ENCODE measurements at regions not wholly inside any gene's neighbourhood (a gene's known extent, or its start where the extent isn't known, plus 50 kb on each side); places are given as distances from the start of the nearest gene placed in this dataset.

DNA sequence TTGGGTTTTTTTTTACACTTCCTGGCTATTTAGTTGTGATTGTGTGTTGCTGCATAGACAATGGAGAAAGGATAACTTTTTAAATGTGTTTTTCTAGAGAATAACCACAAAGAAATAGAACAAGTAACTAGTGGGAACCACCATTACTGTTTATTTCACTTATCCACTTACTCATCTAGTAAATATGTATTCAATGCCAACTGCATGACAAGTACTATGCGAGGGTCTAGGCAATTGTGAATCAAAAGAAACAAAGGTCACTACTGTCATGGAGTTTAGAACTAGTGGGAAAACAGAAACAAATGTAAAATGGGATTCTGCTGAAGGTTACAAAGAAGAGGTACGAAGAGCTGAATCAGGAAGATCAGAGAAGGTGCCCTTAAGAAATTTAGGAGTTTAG is 600.9 kb upstream of the ROBO2 start:
- intact Hi-C loops (cut with micrococcal nuclease; ENCODE audit: unreplicated experiment), result no loop called here
- Histone ChIP-seq H3K9me2 (ENCODE audit: insufficient read depth) (no peaks in the 10 kb centered on the region), H3K27me3 (ENCODE audit: insufficient read depth, low read depth) (no peaks in the 10 kb centered on the region), H2AFZ (no peak overlapping the region), H3K79me2 (ENCODE audit: low read depth) (no peaks in the 10 kb centered on the region), H3K4me2 (no peak overlapping the region), H4K20me1 (ENCODE audit: insufficient read depth) (no peaks in the 10 kb centered on the region), H3K9me3 (ENCODE audit: insufficient read depth, low read depth) (no peaks in the 10 kb centered on the region), H3F3A (ENCODE audit: insufficient read depth, low read depth) (no peaks in the 10 kb centered on the region), H3K36me3 (ENCODE audit: low read depth) (no peaks in the 10 kb centered on the region), H3K27ac (no peak overlapping the region), H3K4me3 (no peak overlapping the region), H3K4me1 (replicated peaks; ENCODE audit: insufficient read depth) (no peaks in the 10 kb centered on the region)
- ChIA-PET CTCF (no interaction called here), POLR2A (ENCODE audit: unreplicated experiment) (no interaction called here)
- no peak for DNase-seq
- no peak for TF ChIP-seq EZH2 (IDR thresholded peaks at IDR 0.05; ENCODE audit: low read depth)
- TF ChIP-seq, protein P1, sequence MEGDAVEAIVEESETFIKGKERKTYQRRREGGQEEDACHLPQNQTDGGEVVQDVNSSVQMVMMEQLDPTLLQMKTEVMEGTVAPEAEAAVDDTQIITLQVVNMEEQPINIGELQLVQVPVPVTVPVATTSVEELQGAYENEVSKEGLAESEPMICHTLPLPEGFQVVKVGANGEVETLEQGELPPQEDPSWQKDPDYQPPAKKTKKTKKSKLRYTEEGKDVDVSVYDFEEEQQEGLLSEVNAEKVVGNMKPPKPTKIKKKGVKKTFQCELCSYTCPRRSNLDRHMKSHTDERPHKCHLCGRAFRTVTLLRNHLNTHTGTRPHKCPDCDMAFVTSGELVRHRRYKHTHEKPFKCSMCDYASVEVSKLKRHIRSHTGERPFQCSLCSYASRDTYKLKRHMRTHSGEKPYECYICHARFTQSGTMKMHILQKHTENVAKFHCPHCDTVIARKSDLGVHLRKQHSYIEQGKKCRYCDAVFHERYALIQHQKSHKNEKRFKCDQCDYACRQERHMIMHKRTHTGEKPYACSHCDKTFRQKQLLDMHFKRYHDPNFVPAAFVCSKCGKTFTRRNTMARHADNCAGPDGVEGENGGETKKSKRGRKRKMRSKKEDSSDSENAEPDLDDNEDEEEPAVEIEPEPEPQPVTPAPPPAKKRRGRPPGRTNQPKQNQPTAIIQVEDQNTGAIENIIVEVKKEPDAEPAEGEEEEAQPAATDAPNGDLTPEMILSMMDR (conservative IDR thresholded peaks at IDR 0.05), result no peak
- no TSS peak for BruUV-seq (replicated peaks)

DNA sequence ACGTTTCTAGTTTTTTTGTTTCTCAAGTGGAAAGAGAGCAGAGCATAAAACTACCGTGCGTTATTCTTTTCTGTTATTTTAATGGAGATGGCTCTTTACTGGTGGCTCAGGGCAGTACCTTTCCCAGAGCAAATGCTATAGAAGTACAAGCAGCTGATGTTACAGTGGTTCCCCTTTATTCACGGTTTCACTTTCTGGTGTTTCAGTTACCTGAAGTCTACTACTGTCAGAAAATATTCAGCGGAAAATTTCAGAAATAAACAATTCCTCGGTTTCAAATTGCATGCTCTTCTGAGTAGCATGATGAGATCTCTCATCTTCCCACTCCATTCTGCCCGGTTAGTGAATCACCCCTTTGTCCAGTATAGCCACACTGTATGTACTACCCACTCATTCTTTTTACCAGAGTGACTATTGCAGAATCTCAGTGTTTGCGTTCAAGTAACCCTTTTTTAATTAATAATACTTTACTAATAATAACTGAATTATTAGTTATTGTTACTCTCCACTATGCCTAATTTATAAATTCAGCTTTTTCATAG is 597.5 kb upstream of the ROBO2 start:
- H3K27ac ChIP-seq, result no peak overlapping the region
- H3K4me3 ChIP-seq, result no peak overlapping the region
- POLR2A ChIA-PET (ENCODE audit: unreplicated experiment), result no interaction called here
- H3K9me2 ChIP-seq (ENCODE audit: insufficient read depth), result no peaks in the 10 kb centered on the region
- intact Hi-C loops (cut with micrococcal nuclease; ENCODE audit: unreplicated experiment), result no loop called here
- no peaks in the 10 kb centered on the region for H3K36me3 ChIP-seq (ENCODE audit: low read depth)
- H3K4me1 ChIP-seq (replicated peaks; ENCODE audit: insufficient read depth), result no peaks in the 10 kb centered on the region
- H3K27me3 ChIP-seq (ENCODE audit: insufficient read depth, low read depth), result no peaks in the 10 kb centered on the region
- TF ChIP-seq, protein P1 (conservative IDR thresholded peaks at IDR 0.05), result no peak
- no peak overlapping the region for H3K4me2 ChIP-seq
- H2AFZ ChIP-seq, result no peak overlapping the region
- no peaks in the 10 kb centered on the region for H3K9me3 ChIP-seq (ENCODE audit: insufficient read depth, low read depth)
- H3F3A ChIP-seq (ENCODE audit: insufficient read depth, low read depth), result no peaks in the 10 kb centered on the region
- BruUV-seq (replicated peaks), result no TSS peak
- H3K79me2 ChIP-seq (ENCODE audit: low read depth), result no peaks in the 10 kb centered on the region
- no peaks in the 10 kb centered on the region for H4K20me1 ChIP-seq (ENCODE audit: insufficient read depth)
- DNase-seq, result no peak
- CTCF ChIA-PET, result no interaction called here

DNA sequence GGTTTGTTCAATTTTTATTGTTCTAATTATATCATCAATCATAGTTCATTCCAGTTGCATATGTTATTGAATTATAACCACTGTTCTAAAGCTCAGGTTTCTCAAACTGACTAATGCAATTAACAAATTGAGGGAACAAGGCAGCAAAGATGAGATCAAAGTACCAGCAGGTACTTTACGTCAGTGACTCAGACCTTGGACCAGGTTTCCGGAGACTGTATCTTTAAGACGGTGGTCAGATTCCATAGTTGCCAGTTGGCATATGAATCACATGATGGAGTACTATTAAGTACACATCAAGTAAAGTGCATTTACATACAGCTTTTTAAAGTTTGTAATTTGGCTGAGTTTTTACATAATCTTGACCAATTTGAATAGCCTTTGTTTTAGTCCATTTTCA is 583.6 kb upstream of the ROBO2 start:
- no peak for DNase-seq
- Histone ChIP-seq H3K4me3 (no peak overlapping the region), H3K9me3 (ENCODE audit: insufficient read depth, low read depth) (no peaks in the 10 kb centered on the region), H4K20me1 (ENCODE audit: insufficient read depth) (no peaks in the 10 kb centered on the region), H3K27ac (no peak overlapping the region), H3F3A (ENCODE audit: insufficient read depth, low read depth) (no peaks in the 10 kb centered on the region), H3K79me2 (ENCODE audit: low read depth) (no peaks in the 10 kb centered on the region), H3K4me1 (replicated peaks; ENCODE audit: insufficient read depth) (no peaks in the 10 kb centered on the region), H3K36me3 (ENCODE audit: low read depth) (no peaks in the 10 kb centered on the region), H3K27me3 (ENCODE audit: insufficient read depth, low read depth) (no peaks in the 10 kb centered on the region), H3K9me2 (ENCODE audit: insufficient read depth) (no peaks in the 10 kb centered on the region), H3K4me2 (no peak overlapping the region), H2AFZ (no peak overlapping the region)
- no TSS peak for BruUV-seq (replicated peaks)
- ChIA-PET POLR2A (ENCODE audit: unreplicated experiment) (no interaction called here), CTCF (no interaction called here)
- TF ChIP-seq EZH2 (IDR thresholded peaks at IDR 0.05; ENCODE audit: low read depth), result no peak
- TF ChIP-seq, protein P1 (conservative IDR thresholded peaks at IDR 0.05), result no peak
- intact Hi-C loops (cut with micrococcal nuclease; ENCODE audit: unreplicated experiment), result no loop called here

All from PC-9 (cell line).